ENCODE measurements at regions not wholly inside any gene's neighbourhood (a gene's known extent, or its start where the extent isn't known, plus 50 kb on each side); places are given as distances from the start of the nearest gene placed in this dataset.

- no peak overlapping the region for H3K4me3 ChIP-seq (ENCODE audit: low read depth in 2 of 2, low read length in 2 of 2)
- in situ Hi-C loops (cut with HindIII; ENCODE audit: low pct_unique_long_range_greater_than_20kb, low sequenced_read_pairs): no loop called here
- ChIA-PET CTCF (no interaction called here), POLR2A (interaction anchor here (0.6 kb wide), 1 partner anchor 492 kb away, joined by 14 read pairs; no protein-coding TSS in a partner anchor)
- DNase-seq (ENCODE audit: low read depth, low spot score) (no peak), ATAC-seq (no peak)
- no peaks in the 10 kb centered on the region for H3K4me1 ChIP-seq (ENCODE audit: control insufficient read depth, insufficient read depth, low read length)
- no peaks in the 10 kb centered on the region for H3K9me3 ChIP-seq (ENCODE audit: control insufficient read depth, insufficient read depth, low read depth, low read length)
- no peak for TF ChIP-seq TCF7L2 (IDR thresholded peaks at IDR 0.05; ENCODE audit: low read depth, low read length)
- no peak for TF ChIP-seq SIN3A (IDR thresholded peaks at IDR 0.05; ENCODE audit: borderline replicate concordance, insufficient read depth, low read depth, low read length)
- H3K27me3 ChIP-seq (ENCODE audit: control insufficient read depth, insufficient read depth, low read length): no peaks in the 10 kb centered on the region
- no TSS peak for BruUV-seq (replicated peaks)
- H3K27ac ChIP-seq (ENCODE audit: low read length): no peak overlapping the region
- intact Hi-C loops (cut with micrococcal nuclease; ENCODE audit: unreplicated experiment): no loop called here
- H3K36me3 ChIP-seq (ENCODE audit: control insufficient read depth, insufficient read depth, low read length): no peaks in the 10 kb centered on the region
Observed at GRCh38 chrX:69307029-69307428, 141.8 kb upstream of the PJA1 start.

- H3K27ac ChIP-seq (ENCODE audit: low read length): no peak overlapping the region
- ChIA-PET CTCF (no interaction called here), POLR2A (no interaction called here)
- no peaks in the 10 kb centered on the region for H3K36me3 ChIP-seq (ENCODE audit: control insufficient read depth, insufficient read depth, low read length)
- no peak for DNase-seq (ENCODE audit: low read depth, low spot score)
- no peaks in the 10 kb centered on the region for H3K4me1 ChIP-seq (ENCODE audit: control insufficient read depth, insufficient read depth, low read length)
- H3K9me3 ChIP-seq (ENCODE audit: control insufficient read depth, insufficient read depth, low read depth, low read length): no peaks in the 10 kb centered on the region
- ATAC-seq: no peak
- no TSS peak for BruUV-seq (replicated peaks)
- intact Hi-C loops (cut with micrococcal nuclease; ENCODE audit: unreplicated experiment) (no loop called here), in situ Hi-C loops (cut with HindIII; ENCODE audit: low pct_unique_long_range_greater_than_20kb, low sequenced_read_pairs) (no loop called here)
- TF ChIP-seq SIN3A (IDR thresholded peaks at IDR 0.05; ENCODE audit: borderline replicate concordance, insufficient read depth, low read depth, low read length) (no peak), REST (IDR thresholded peaks at IDR 0.05; ENCODE audit: insufficient read depth in 1 of 2, low read depth in 2 of 2, low read length in 1 of 2) (no peak), TCF7L2 (IDR thresholded peaks at IDR 0.05; ENCODE audit: low read depth, low read length) (no peak)
- H3K4me3 ChIP-seq (ENCODE audit: low read depth in 2 of 2, low read length in 2 of 2): no peak overlapping the region
- no peaks in the 10 kb centered on the region for H3K27me3 ChIP-seq (ENCODE audit: control insufficient read depth, insufficient read depth, low read length)
Observed at GRCh38 chrX:69306063-69306404, 140.8 kb upstream of the PJA1 start.

- Histone ChIP-seq H3K27me3 (ENCODE audit: control insufficient read depth, insufficient read depth, low read length) (no peaks in the 10 kb centered on the region), H3K9me3 (ENCODE audit: control insufficient read depth, insufficient read depth, low read depth, low read length) (no peaks in the 10 kb centered on the region), H3K4me3 (ENCODE audit: low read depth in 2 of 2, low read length in 2 of 2) (no peak overlapping the region), H3K27ac (ENCODE audit: low read length) (no peak overlapping the region), H3K36me3 (ENCODE audit: control insufficient read depth, insufficient read depth, low read length) (no peaks in the 10 kb centered on the region), H3K4me1 (ENCODE audit: control insufficient read depth, insufficient read depth, low read length) (no peaks in the 10 kb centered on the region)
- no TSS peak for BruUV-seq (replicated peaks)
- ATAC-seq (no peak), DNase-seq (ENCODE audit: low read depth, low spot score) (no peak)
- POLR2A ChIA-PET: no interaction called here
- TF ChIP-seq POLR2AphosphoS5 (IDR thresholded peaks at IDR 0.05; ENCODE audit: low read depth, low read length): no peak
- TF ChIP-seq REST (IDR thresholded peaks at IDR 0.05; ENCODE audit: insufficient read depth in 1 of 2, low read depth in 2 of 2, low read length in 1 of 2): no peak
- TF ChIP-seq TCF7L2 (IDR thresholded peaks at IDR 0.05; ENCODE audit: low read depth, low read length): no peak
- TF ChIP-seq CTCF (IDR thresholded peaks at IDR 0.05): no peak
- no peak for TF ChIP-seq SIN3A (IDR thresholded peaks at IDR 0.05; ENCODE audit: borderline replicate concordance, insufficient read depth, low read depth, low read length)
- in situ Hi-C loops (cut with HindIII; ENCODE audit: low pct_unique_long_range_greater_than_20kb, low sequenced_read_pairs): no loop called here
- intact Hi-C loops (cut with micrococcal nuclease; ENCODE audit: unreplicated experiment): no loop called here
- CTCF ChIA-PET: no interaction called here
Observed at GRCh38 chrX:69305333-69306062, 140.2 kb upstream of the PJA1 start.
